KBM-7 (cell line): ENCODE measurements at regions not wholly inside any gene's neighbourhood (a gene's known extent, or its start where the extent isn't known, plus 50 kb on each side); places are given as distances from the start of the nearest gene placed in this dataset.

Source experiments
- DNase-seq: peaks from one replicate; pipeline ENCODE4 v3.0.0-alpha.2; 2015
- in situ Hi-C: fragments of 300-500 bp; cut with MboI; formaldehyde crosslinking; loops from 2 replicates; pipeline ENCODE4 v1.14.3; 2020; ENCODE audit warnings: low sequenced_read_pairs, low pct_unique_long_range_greater_than_20kb, mixed read lengths

DNA sequence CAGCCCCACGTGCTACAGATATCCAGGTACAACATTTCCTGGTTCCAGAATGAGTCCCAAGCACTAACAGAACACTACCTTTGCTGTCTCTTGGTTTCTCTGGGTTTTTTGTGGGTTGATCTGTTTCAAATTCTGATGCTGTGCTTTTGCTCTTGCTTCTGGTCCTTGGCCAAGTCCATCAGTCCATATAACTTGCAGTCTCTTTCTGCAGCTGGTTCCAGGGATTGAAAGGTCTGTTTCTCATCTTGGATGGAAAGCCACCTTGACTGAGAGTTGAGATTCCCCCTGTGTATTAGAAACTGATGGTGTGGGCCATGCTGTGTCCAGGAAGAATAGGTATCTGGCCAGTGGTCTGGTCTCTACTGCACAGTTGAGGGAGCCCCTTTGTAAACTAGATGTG, 171.1 kb downstream of the JCAD start:
- DNase-seq, result no peak
- in situ Hi-C loops, result no loop called here

GRCh38 chr10:29886299-29886698, 173.1 kb downstream of the JCAD start:
- in situ Hi-C loops, result no loop called here

GRCh38 chr10:29883231-29883630, 176.2 kb downstream of the JCAD start:
- in situ Hi-C loops, result no loop called here
- DNase-seq, result no peak

More at GRCh38 chr10:29886299-29886698, 173.1 kb downstream of the JCAD start:
- no peak for DNase-seq

GRCh38 chr10:29882766-29883165, 176.6 kb downstream of the JCAD start:
- no peak for DNase-seq
- in situ Hi-C loops, result no loop called here

DNA sequence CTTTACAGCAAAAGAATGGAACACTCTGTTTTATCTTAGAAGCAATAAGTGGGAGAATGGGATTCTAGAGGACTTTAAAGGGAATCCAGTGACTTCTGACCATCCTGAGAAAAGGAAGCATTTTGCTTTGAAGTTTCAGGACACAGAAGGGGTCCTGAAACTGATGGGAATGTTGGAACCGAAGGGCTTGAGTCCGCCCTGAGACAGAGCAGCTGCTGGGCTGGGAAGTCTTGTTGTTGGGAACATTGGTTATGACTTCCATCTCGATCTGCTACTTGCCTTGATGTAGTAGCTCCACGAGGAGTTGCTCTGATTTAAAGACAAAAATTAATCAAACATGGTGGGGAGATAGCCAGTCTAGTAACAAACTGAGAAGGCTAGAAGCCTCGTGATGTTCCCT, 177.6 kb downstream of the JCAD start:
- DNase-seq, result no peak
- in situ Hi-C loops, result no loop called here

- DNase-seq, result no peak
- in situ Hi-C loops, result no loop called here
Measured at GRCh38 chr10:29881336-29881771, 178.0 kb downstream of the JCAD start.

GRCh38 chr10:29880856-29881255, 178.5 kb downstream of the JCAD start:
- in situ Hi-C loops, result no loop called here
- no peak for DNase-seq

DNA sequence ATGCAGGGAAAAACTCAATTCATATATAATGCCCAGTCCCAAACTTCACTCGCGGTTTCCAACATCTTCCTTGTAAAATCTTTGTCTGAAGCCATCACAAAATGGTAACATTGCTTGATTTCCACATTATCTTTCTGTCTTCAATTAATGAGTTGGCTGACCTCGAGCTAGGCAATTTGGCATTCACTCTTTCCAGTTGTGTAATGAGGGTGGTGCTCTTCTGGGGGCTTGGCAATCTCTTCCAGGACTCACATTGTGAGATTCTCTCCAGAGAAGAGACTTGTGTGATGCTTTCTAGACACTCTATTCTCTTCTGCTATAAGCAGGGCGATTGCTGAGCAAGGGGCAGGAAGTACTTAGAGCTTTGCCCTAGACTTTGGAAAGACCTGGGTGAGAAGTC, 179.5 kb downstream of the JCAD start:
- in situ Hi-C loops, result no loop called here
- DNase-seq, result no peak

- DNase-seq, result peak; percentile 86
- in situ Hi-C loops, result no loop called here
Measured at GRCh38 chr10:29878492-29878891, 180.9 kb downstream of the JCAD start.

DNA sequence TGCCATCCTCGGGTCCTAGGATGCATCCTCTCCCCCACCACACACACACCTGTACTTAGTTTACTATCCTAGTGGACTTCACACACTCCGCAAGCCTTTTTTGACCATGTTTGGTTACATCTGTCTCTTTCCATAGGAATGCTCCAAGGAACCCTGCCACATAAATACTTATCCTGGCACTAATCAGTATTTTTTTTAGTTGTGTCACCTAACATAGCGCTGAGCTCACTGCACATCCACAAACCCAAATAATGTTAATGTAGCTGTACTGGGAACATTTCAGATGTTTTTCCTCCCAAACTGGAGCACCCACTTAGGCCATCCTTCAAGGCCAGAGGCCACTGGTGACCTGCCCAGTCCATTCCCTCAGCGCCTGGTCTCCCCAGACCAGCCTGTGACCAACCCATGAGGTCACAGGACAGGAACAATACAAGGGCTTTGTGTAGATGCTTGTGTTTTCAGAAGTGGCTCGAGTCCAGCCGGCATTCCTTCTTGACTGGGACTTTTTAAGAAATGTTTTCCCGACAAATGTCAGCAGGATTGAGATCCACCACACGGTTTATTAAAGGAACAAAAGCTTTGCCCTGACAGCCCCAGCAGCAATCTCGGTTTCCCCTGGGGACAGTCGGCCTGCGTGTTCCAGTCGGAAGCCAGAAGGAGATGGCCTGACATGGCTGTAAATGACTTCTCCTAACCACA, 181.4 kb downstream of the JCAD start:
- DNase-seq, result no peak
- in situ Hi-C loops, result no loop called here

DNA sequence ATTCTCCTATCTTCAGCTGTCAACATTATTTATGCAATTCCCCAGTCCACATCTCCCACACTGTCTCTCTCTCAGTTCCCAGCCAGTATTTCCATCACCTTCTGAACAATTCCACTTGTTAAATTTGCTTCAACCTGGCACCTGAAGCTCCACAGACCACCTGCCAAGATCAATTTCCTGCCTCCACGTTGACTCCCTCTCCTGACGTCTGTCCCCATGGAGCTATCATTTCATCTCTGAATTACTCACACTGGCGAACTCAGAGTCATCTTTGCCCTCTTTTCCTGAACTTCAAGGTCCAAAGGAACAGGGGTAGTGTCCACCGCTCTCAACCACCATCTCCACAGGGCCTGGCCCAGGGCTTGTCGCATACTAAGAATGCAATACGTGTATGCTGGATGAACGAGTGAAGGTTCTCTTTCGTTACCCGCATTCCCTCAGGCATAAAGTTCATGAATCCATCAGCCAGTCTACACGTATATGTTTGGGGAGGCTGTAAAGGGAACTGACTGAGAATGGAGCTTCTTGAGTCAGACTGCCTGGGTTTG, 183.3 kb downstream of the JCAD start:
- DNase-seq, result no peak
- in situ Hi-C loops, result no loop called here

DNA sequence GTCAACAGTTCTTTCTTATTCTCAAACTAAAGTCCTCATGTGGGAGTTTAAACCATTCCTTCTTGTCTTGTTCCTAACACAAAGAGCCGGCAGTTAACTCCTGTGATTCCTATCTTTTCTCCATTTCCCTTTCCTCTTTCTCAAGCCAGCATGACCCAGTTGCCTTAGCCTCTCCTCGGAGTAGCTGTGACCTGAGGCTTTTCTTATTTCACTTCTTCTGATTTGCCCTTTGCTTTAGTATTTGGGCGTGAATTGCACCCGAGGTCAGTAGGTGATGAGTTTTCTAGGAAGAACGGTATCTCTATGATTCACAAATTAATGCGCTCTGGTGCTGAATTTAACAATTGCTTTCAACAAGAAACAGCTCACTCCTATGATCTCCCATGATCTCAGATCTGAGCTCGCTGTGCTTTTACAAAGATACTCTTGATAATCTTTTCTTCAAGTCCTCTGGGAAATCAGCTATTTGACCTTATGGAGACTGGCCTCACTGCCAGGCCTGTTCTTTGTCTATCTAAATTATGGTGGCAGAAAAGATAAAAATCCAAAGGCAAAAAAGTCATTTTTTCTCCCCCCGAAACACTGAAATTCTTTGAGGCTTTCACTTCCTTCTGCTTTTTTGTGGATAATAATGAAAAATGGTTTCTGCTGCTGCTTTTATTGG, 184.6 kb downstream of the JCAD start:
- DNase-seq, result peak; percentile 53
- in situ Hi-C loops, result no loop called here

- in situ Hi-C loops, result no loop called here
- no peak for DNase-seq
Measured at GRCh38 chr10:29873941-29874484, 185.4 kb downstream of the JCAD start.

- in situ Hi-C loops, result no loop called here
- DNase-seq, result no peak
Measured at GRCh38 chr10:29870522-29871044, 188.8 kb downstream of the JCAD start.

GRCh38 chr10:29869593-29869992, 189.8 kb downstream of the JCAD start:
- DNase-seq, result no peak
- in situ Hi-C loops, result no loop called here

GRCh38 chr10:29866356-29866755, 193.0 kb downstream of the JCAD start:
- in situ Hi-C loops, result no loop called here
- no peak for DNase-seq

DNA sequence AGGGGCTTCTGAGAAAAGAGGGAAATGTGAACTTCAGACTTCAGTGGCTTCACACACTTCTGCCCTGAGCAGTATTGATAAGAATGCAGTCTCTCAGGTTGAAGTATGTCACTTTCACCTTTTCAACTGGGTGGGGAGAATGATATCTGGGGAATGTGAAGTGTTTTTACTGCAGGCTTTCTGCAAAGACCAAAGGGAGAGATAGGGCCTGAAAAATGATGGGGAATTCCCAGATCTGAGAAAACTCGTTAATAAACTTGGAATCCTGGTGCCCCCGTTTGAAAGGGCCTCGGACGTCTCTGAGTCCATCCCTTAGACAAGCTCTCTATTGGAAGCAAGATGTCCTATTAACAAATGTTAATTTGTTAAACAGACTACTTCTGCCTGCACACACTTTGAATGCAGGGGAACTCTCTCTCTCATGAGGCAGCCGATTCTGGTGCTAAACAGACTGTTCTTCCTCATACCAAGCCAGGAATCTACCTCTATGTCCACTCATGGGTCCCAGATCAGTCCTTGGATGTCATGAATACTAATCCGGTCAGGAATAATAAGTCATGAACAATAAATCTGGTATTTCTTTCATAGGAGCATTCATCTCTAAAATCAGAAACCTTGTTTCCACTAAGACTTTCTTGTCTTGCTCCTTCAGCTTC, 193.6 kb downstream of the JCAD start:
- in situ Hi-C loops, result no loop called here
- DNase-seq, result no peak

DNA sequence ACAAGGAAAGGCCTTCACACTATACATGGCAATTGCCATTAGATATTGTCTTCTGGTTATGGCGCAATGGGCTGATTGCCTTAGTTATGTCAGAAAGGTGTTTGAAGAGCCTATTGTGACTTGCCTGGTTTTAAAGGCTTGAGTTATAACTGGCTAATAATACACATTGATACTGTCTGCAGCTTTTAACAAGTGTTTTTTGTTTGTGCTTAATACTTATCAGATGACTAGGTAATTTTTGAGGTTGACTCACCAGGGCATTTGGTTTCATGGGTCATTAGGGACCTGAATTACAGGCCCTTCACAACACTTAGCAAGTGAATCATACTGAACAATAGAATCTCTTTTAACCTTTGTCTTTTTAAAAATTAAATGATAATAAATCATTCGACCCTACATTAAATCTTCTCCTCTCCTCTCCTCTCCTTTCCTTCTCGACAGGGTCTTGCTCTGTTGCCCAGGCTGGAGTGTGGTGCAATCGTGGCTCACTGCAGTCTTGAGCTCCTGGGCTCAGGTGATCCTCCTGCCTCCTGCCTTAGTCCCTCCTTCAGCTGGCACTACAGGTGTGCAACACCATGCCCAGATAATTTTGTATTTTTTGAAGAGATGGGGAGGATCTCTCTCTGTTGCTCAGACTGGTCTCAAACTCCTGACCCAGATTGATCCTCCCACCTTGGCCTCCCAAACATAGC, 196.3 kb downstream of the JCAD start:
- DNase-seq, result no peak
- in situ Hi-C loops, result no loop called here

- in situ Hi-C loops, result no loop called here
- no peak for DNase-seq
Measured at GRCh38 chr10:29861811-29862505, 197.4 kb downstream of the JCAD start.
